ENCODE measurements at regions not wholly inside any gene's neighbourhood (a gene's known extent, or its start where the extent isn't known, plus 50 kb on each side); places are given as distances from the start of the nearest gene placed in this dataset.

DNA sequence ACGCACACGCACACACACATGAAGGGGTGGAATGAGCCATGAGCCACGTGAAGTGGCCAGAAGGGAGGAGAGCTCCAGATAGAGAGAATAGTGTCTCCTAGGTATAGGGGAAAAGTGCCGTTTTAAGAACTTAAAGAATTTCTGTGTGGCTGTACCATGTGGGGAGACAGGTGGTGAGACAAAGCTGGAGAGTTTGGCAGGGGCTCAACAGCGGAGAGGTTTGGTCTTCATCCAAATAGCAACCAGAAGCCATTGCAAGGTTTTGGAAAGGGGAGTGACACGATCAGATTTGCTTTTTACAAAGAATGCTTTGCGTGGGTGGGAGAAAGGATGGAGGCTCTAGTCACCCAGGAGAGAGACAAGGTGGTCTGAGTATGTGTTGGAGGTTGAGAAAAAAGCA is 146.0 kb downstream of the IL20RB start:
- Mint-ChIP-seq H3K4me3 (no peak overlapping the region), H3K4me1 (peaks cover 30% of the 10 kb centered on the region), H3K9me3 (peaks cover 9% of the 10 kb centered on the region), H3K27me3 (ENCODE audit: low read depth) (no peaks in the 10 kb centered on the region), H3K27ac (no peak overlapping the region), H3K36me3 (peaks cover 5% of the 10 kb centered on the region; the same call in 1 of the 2 replicates)
- ATAC-seq (no peak), DNase-seq (ENCODE audit: low spot score) (no peak)
- CTCF ChIA-PET: interaction anchor here (1.8 kb wide), 1 partner anchor 114 kb away, joined by 9 read pairs; no protein-coding TSS in a partner anchor
- POLR2A ChIA-PET: no interaction called here
- TF ChIP-seq, protein P1, sequence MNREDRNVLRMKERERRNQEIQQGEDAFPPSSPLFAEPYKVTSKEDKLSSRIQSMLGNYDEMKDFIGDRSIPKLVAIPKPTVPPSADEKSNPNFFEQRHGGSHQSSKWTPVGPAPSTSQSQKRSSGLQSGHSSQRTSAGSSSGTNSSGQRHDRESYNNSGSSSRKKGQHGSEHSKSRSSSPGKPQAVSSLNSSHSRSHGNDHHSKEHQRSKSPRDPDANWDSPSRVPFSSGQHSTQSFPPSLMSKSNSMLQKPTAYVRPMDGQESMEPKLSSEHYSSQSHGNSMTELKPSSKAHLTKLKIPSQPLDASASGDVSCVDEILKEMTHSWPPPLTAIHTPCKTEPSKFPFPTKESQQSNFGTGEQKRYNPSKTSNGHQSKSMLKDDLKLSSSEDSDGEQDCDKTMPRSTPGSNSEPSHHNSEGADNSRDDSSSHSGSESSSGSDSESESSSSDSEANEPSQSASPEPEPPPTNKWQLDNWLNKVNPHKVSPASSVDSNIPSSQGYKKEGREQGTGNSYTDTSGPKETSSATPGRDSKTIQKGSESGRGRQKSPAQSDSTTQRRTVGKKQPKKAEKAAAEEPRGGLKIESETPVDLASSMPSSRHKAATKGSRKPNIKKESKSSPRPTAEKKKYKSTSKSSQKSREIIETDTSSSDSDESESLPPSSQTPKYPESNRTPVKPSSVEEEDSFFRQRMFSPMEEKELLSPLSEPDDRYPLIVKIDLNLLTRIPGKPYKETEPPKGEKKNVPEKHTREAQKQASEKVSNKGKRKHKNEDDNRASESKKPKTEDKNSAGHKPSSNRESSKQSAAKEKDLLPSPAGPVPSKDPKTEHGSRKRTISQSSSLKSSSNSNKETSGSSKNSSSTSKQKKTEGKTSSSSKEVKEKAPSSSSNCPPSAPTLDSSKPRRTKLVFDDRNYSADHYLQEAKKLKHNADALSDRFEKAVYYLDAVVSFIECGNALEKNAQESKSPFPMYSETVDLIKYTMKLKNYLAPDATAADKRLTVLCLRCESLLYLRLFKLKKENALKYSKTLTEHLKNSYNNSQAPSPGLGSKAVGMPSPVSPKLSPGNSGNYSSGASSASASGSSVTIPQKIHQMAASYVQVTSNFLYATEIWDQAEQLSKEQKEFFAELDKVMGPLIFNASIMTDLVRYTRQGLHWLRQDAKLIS (CRISPR knock-in tag; IDR thresholded peaks at IDR 0.05; ENCODE audit: borderline replicate concordance): no peak
- TF ChIP-seq, protein P2, sequence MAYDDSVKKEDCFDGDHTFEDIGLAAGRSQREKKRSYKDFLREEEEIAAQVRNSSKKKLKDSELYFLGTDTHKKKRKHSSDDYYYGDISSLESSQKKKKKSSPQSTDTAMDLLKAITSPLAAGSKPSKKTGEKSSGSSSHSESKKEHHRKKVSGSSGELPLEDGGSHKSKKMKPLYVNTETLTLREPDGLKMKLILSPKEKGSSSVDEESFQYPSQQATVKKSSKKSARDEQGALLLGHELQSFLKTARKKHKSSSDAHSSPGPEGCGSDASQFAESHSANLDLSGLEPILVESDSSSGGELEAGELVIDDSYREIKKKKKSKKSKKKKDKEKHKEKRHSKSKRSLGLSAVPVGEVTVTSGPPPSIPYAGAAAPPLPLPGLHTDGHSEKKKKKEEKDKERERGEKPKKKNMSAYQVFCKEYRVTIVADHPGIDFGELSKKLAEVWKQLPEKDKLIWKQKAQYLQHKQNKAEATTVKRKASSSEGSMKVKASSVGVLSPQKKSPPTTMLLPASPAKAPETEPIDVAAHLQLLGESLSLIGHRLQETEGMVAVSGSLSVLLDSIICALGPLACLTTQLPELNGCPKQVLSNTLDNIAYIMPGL (CRISPR knock-in tag; IDR thresholded peaks at IDR 0.05): no peak
- TF ChIP-seq, protein P3, sequence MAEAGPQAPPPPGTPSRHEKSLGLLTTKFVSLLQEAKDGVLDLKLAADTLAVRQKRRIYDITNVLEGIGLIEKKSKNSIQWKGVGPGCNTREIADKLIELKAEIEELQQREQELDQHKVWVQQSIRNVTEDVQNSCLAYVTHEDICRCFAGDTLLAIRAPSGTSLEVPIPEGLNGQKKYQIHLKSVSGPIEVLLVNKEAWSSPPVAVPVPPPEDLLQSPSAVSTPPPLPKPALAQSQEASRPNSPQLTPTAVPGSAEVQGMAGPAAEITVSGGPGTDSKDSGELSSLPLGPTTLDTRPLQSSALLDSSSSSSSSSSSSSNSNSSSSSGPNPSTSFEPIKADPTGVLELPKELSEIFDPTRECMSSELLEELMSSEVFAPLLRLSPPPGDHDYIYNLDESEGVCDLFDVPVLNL (CRISPR knock-in tag; IDR thresholded peaks at IDR 0.05; ENCODE audit: borderline replicate concordance, low read depth): no peak
- TF ChIP-seq ZNF671 (CRISPR knock-in tag; IDR thresholded peaks at IDR 0.05) (no peak), FOXP1 (CRISPR knock-in tag; IDR thresholded peaks at IDR 0.05; ENCODE audit: borderline replicate concordance) (no peak), ZBTB21 (CRISPR knock-in tag; IDR thresholded peaks at IDR 0.05; ENCODE audit: borderline replicate concordance) (no peak), EMX1 (CRISPR knock-in tag; IDR thresholded peaks at IDR 0.05) (no peak), ZNF219 (CRISPR knock-in tag; IDR thresholded peaks at IDR 0.05; ENCODE audit: borderline replicate concordance) (no peak), ELF4 (CRISPR knock-in tag; IDR thresholded peaks at IDR 0.05; ENCODE audit: low read depth) (no peak), GTF2I (CRISPR knock-in tag; conservative IDR thresholded peaks at IDR 0.05) (no peak)
- TF ChIP-seq, protein P4, sequence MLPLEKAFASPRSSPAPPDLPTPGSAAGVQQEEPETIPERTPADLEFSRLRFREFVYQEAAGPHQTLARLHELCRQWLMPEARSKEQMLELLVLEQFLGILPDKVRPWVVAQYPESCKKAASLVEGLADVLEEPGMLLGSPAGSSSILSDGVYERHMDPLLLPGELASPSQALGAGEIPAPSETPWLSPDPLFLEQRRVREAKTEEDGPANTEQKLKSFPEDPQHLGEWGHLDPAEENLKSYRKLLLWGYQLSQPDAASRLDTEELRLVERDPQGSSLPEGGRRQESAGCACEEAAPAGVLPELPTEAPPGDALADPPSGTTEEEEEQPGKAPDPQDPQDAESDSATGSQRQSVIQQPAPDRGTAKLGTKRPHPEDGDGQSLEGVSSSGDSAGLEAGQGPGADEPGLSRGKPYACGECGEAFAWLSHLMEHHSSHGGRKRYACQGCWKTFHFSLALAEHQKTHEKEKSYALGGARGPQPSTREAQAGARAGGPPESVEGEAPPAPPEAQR (CRISPR knock-in tag; IDR thresholded peaks at IDR 0.05): no peak
- TF ChIP-seq, protein P5, sequence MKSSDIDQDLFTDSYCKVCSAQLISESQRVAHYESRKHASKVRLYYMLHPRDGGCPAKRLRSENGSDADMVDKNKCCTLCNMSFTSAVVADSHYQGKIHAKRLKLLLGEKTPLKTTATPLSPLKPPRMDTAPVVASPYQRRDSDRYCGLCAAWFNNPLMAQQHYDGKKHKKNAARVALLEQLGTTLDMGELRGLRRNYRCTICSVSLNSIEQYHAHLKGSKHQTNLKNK (CRISPR knock-in tag; IDR thresholded peaks at IDR 0.05): no peak
- TF ChIP-seq, protein P6, sequence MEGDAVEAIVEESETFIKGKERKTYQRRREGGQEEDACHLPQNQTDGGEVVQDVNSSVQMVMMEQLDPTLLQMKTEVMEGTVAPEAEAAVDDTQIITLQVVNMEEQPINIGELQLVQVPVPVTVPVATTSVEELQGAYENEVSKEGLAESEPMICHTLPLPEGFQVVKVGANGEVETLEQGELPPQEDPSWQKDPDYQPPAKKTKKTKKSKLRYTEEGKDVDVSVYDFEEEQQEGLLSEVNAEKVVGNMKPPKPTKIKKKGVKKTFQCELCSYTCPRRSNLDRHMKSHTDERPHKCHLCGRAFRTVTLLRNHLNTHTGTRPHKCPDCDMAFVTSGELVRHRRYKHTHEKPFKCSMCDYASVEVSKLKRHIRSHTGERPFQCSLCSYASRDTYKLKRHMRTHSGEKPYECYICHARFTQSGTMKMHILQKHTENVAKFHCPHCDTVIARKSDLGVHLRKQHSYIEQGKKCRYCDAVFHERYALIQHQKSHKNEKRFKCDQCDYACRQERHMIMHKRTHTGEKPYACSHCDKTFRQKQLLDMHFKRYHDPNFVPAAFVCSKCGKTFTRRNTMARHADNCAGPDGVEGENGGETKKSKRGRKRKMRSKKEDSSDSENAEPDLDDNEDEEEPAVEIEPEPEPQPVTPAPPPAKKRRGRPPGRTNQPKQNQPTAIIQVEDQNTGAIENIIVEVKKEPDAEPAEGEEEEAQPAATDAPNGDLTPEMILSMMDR (IDR thresholded peaks at IDR 0.05): no peak

DNA sequence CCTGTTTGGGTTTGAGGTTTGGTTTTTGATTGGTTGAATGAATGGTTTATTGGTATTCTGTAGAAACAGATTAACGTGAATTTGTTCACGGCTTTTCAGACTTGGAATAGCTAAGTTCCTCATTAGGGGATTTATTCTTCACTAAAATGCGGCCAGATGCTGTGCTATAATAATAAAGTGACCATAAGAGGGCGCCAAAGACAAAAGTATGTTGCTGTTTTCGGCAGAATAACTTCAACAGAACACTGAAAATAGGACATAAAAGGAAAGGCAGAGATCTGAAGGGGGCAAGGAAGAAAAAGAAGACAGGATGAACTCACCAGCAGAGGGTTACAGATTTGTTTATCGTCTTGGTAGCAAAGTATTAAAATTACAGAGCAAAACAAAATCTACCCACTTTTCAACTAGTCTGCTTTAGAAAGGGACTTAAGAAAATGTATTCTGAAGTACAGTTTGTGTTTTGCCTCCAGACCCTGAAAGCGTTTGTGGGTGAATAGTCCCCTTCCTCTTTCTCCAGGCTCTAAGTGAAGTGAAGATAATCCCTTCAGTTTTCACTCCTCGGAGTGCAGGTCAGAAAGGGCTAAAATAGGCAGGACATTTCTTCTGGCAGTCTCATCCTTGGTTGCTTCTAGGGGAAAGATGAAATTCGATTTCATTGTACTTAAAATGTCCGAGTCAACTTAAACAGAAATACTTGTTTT is 147.6 kb downstream of the IL20RB start:
- Mint-ChIP-seq H3K36me3 (no peaks in the 10 kb centered on the region), H3K4me1 (peaks cover 38% of the 10 kb centered on the region)
- DNase-seq (ENCODE audit: low spot score): peak; percentile 28

More for the DNA sequence above, 147.6 kb downstream of the IL20RB start:
- CTCF ChIA-PET: interaction anchor here (0.6 to 2.9 kb wide), 33 partner anchors 8 to 865 kb away, joined by 3 to 33 read pairs (median 4); no protein-coding TSS in a partner anchor
- Mint-ChIP-seq H3K27me3 (ENCODE audit: low read depth) (no peaks in the 10 kb centered on the region), H3K27ac (no peak overlapping the region), H3K4me3 (no peak overlapping the region), H3K9me3 (peaks cover 2% of the 10 kb centered on the region)
- no peak for TF ChIP-seq JAZF1 (CRISPR knock-in tag; IDR thresholded peaks at IDR 0.05)
- TF ChIP-seq RELA (CRISPR knock-in tag; IDR thresholded peaks at IDR 0.05; ENCODE audit: borderline replicate concordance): no peak
- TF ChIP-seq ELF4 (CRISPR knock-in tag; IDR thresholded peaks at IDR 0.05; ENCODE audit: low read depth): no peak
- TF ChIP-seq, protein P6 (IDR thresholded peaks at IDR 0.05): peak; percentile 47; the same call in 1 of the 2 replicates
- no peak for TF ChIP-seq MYBL2 (CRISPR knock-in tag; IDR thresholded peaks at IDR 0.05)
- POLR2A ChIA-PET: no interaction called here
- ATAC-seq: peak; percentile 77

Measured in WTC11 (cell line).